Posterior vena cava (tissue), 2 donors: ENCODE measurements at regions not wholly inside any gene's neighbourhood (a gene's known extent, or its start where the extent isn't known, plus 50 kb on each side); places are given as distances from the start of the nearest gene placed in this dataset.

Experiments used
- DNase-seq: peaks from one replicate; pipeline ENCODE4 v3.0.0-alpha.2; 2020; ENCODE audit warnings: low spot score
- intact Hi-C, 2 donors: fragments of 100-400 bp; cut with DNase I; formaldehyde crosslinking; loops; one replicate each; pipeline versions ENCODE4 v1.14.1 to v1.14.2; 2022 to 2023
- donor health status: DM: yes; HTN: yes; CAD: no.
- donor health status: DM: yes; HTN: yes; CAD: no.

GRCh38 chr3:126267976-126268615, 87.7 kb upstream of the ALDH1L1 start:
- intact Hi-C loops: loop anchor here (10.0 kb wide), 1 partner anchor 87 kb away; the partner anchor contains the start of gene KLF15 (in 2 of the 2)
- DNase-seq: no peak

GRCh38 chr3:126267169-126267975, 87.0 kb upstream of the ALDH1L1 start:
- intact Hi-C loops: loop anchor here (10.0 kb wide), 1 partner anchor 87 kb away; the partner anchor contains the start of gene KLF15 (in 2 of the 2)
- peak; percentile 93 for DNase-seq

- no peak for DNase-seq
- intact Hi-C loops: loop anchor here (10.0 kb wide), 1 partner anchor 88 kb away; the partner anchor contains the start of gene KLF15 (in 2 of the 2)
Observed at GRCh38 chr3:126266850-126267168, 86.4 kb upstream of the ALDH1L1 start.

GRCh38 chr3:126266291-126266840, 86.0 kb upstream of the ALDH1L1 start:
- intact Hi-C loops: loop anchor here (10.0 kb wide), 1 partner anchor 88 kb away; the partner anchor contains the start of gene KLF15 (in 2 of the 2)
- no peak for DNase-seq

GRCh38 chr3:126264952-126265351, 84.6 kb upstream of the ALDH1L1 start:
- no peak for DNase-seq

GRCh38 chr3:126264381-126264780, 84.0 kb upstream of the ALDH1L1 start:
- DNase-seq: no peak
- intact Hi-C loops: loop anchor here (10.0 kb wide), 1 partner anchor 90 kb away; the partner anchor contains the start of gene KLF15 (in 2 of the 2)

More at GRCh38 chr3:126264952-126265351, 84.6 kb upstream of the ALDH1L1 start:
- intact Hi-C loops: loop anchor here (10.0 kb wide), 1 partner anchor 90 kb away; the partner anchor contains the start of gene KLF15 (in 2 of the 2)

GRCh38 chr3:126263971-126264370, 83.6 kb upstream of the ALDH1L1 start:
- intact Hi-C loops: loop anchor here (10.0 kb wide), 1 partner anchor 91 kb away; the partner anchor contains the start of gene KLF15 (in 2 of the 2)
- no peak for DNase-seq

- DNase-seq: no peak
- intact Hi-C loops: loop anchor here (10.0 kb wide), 1 partner anchor 91 kb away; the partner anchor contains the start of gene KLF15 (in 2 of the 2)
Observed at GRCh38 chr3:126263539-126263938, 83.2 kb upstream of the ALDH1L1 start.

GRCh38 chr3:126262227-126262626, 81.8 kb upstream of the ALDH1L1 start:
- DNase-seq: no peak
- intact Hi-C loops: loop anchor here (10.0 kb wide), 1 partner anchor 93 kb away; the partner anchor contains the start of gene KLF15 (in 2 of the 2)

- peak; percentile 91 for DNase-seq
- intact Hi-C loops: loop anchor here (10.0 kb wide), 1 partner anchor 94 kb away; the partner anchor contains the start of gene KLF15 (in 2 of the 2)
Observed at GRCh38 chr3:126261037-126261436, 80.7 kb upstream of the ALDH1L1 start.

GRCh38 chr3:126259411-126260391, 79.3 kb upstream of the ALDH1L1 start:
- no peak for DNase-seq
- intact Hi-C loops: loop anchor here (5.0 to 10.0 kb wide), 2 partner anchors 95 to 133 kb away; partner anchors contain the start of genes KLF15 (in 2 of the 2) and CFAP100 (in 1 of the 2)

- no peak for DNase-seq
- intact Hi-C loops: loop anchor here in 1 of 2 donors (5.0 kb wide), 1 partner anchor 134 kb away; the partner anchor contains the start of gene CFAP100
Observed at GRCh38 chr3:126258670-126259069, 78.3 kb upstream of the ALDH1L1 start.

- no peak for DNase-seq
- intact Hi-C loops: loop anchor here in 1 of 2 donors (5.0 kb wide), 1 partner anchor 134 kb away; the partner anchor contains the start of gene CFAP100
Observed at GRCh38 chr3:126257984-126258383, 77.6 kb upstream of the ALDH1L1 start.

- no peak for DNase-seq
- intact Hi-C loops: loop anchor here in 1 of 2 donors (5.0 kb wide), 1 partner anchor 135 kb away; the partner anchor contains the start of gene CFAP100
Observed at GRCh38 chr3:126257174-126257573, 76.8 kb upstream of the ALDH1L1 start.

GRCh38 chr3:126256251-126256650, 75.9 kb upstream of the ALDH1L1 start:
- intact Hi-C loops: loop anchor here in 1 of 2 donors (5.0 kb wide), 1 partner anchor 136 kb away; the partner anchor contains the start of gene CFAP100
- no peak for DNase-seq

GRCh38 chr3:126253072-126253471, 72.7 kb upstream of the ALDH1L1 start:
- intact Hi-C loops: no loop called here
- DNase-seq: no peak

- intact Hi-C loops: no loop called here
- DNase-seq: no peak
Observed at GRCh38 chr3:126252373-126252772, 72.0 kb upstream of the ALDH1L1 start.
